ENCODE measurements at regions not wholly inside any gene's neighbourhood (a gene's known extent, or its start where the extent isn't known, plus 50 kb on each side); places are given as distances from the start of the nearest gene placed in this dataset.

DNA sequence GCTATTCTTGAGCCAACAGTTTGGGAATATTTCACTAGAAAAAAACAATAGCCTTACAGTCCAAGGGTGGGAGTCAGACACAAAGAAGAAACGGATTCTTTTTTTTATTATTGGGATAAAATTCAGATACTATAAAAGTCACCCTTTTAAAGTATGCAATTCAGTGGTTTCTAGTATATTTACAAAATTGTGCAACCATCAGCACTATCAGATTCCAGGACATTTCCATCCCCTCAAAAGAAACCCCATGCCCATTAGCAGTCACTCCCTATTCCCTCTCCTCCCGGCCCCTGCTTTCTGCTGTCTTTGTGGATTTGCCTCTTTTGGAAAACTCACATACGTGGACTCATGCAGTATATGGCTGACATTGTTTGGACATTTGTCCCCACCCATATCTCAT lies 134.4 kb downstream of the C16orf95 start:
- TF ChIP-seq EZH2 (IDR thresholded peaks at IDR 0.05; ENCODE audit: insufficient read depth, poor library complexity, severe bottlenecking) (no peak), EZH2phosphoT487 (IDR thresholded peaks at IDR 0.05; ENCODE audit: insufficient read depth, low read depth) (no peak)

All from GM23248 (cell line).